Right lobe of liver (tissue), 6 donors: ENCODE measurements at regions not wholly inside any gene's neighbourhood (a gene's known extent, or its start where the extent isn't known, plus 50 kb on each side); places are given as distances from the start of the nearest gene placed in this dataset.

Experiments used
- ATAC-seq, 4 donors: fragments of 200-7000 bp; cut with Tn5 transposase; one replicate each; pipeline ENCODE4 v1.9.1; 2020; ENCODE audit warnings: mild to moderate bottlenecking in 4 of 4, moderate library complexity in 4 of 4
- DNase-seq, 3 donors: peaks; one replicate each; pipeline ENCODE4 v3.0.0-alpha.2; 2020
- H3K27ac ChIP-seq, 3 donors: fragments of 200-600 bp; one replicate each; pipeline ENCODE4 v1.8.0; 2022
- H3K27me3 ChIP-seq, 2 donors: fragments of 200-600 bp; one replicate each; pipeline ENCODE4 v1.8.0; 2022
- H3K36me3 ChIP-seq, 4 donors: fragments of 200-600 bp; sonication (generic) in 1 of 4; one replicate each; pipeline versions ENCODE4 v1.5.1 to v1.8.0; 2017 to 2022; ENCODE audit warnings: control low read depth in 1 of 4
- H3K4me1 ChIP-seq, 4 donors: fragments of 200-600 bp; sonication (generic) in 1 of 4; one replicate each; pipeline versions ENCODE4 v1.5.1 to v1.8.0; 2017 to 2022; ENCODE audit warnings: control low read depth in 1 of 4
- H3K4me3 ChIP-seq, 3 donors: fragments of 200-600 bp; one replicate each; pipeline ENCODE4 v1.8.0; 2022
- H3K9me3 ChIP-seq, 4 donors: fragments of 200-600 bp; sonication (generic) in 1 of 4; one replicate each; pipeline versions ENCODE4 v1.5.1 to v1.8.0; 2017 to 2022; ENCODE audit warnings: control low read depth in 1 of 4
- POLR2A ChIP-seq: fragments of 450-650 bp; IDR thresholded peaks from one replicate; pipeline ENCODE4 v1.6.1; 2017; ENCODE audit warnings: antibody characterized with exemption, mild to moderate bottlenecking
- WGBS: methylation state at CpG from one replicate; pipeline ENCODE4 v1.1.6; 2018; ENCODE audit warnings: low coverage, low lambda C conversion rate; ENCODE audit not compliant: insufficient coverage; ENCODE audit errors: missing lambda C conversion rate; 5-methylcytosine and 5-hydroxymethylcytosine counted together
- intact Hi-C, 2 donors: fragments of 100-400 bp; cut with DNase I; formaldehyde crosslinking; loops; one replicate each; pipeline versions ENCODE4 v1.11.2 to v1.14.1; 2022
- TF ChIP-seq, protein P1 (sequence below), 4 donors: fragments of 200-600 bp in 3 of 4; fragments of 450-650 bp in 1 of 4; IDR thresholded peaks; one replicate each; pipeline versions ENCODE4 v1.5.1 to v1.8.0; 2016 to 2022; ENCODE audit warnings: antibody characterized with exemption in 4 of 4, mild to moderate bottlenecking in 2 of 4
- donor health status: DM: no; HTN: yes; CAD: no.
- donor health status: DM: no; HTN: no; CAD: no.
- donor health status: DM: no; HTN: no; CAD: no.
- donor health status: DM: no; HTN: yes; CAD: no.
- donor health status: DM: no; HTN: yes; CAD: no.

- Histone ChIP-seq H3K36me3 (no peaks in the 10 kb centered on the region), H3K9me3 (no peaks in the 10 kb centered on the region), H3K4me1 (no peaks in the 10 kb centered on the region), H3K27me3 (no peaks in the 10 kb centered on the region), H3K4me3 (no peak overlapping the region), H3K27ac (no peak overlapping the region)
- intact Hi-C loops: no loop called here
- no peak for ATAC-seq
- 66% methylated on average over 3 of the region's 3 CpGs for WGBS
- no peak for DNase-seq
- TF ChIP-seq, protein P1, sequence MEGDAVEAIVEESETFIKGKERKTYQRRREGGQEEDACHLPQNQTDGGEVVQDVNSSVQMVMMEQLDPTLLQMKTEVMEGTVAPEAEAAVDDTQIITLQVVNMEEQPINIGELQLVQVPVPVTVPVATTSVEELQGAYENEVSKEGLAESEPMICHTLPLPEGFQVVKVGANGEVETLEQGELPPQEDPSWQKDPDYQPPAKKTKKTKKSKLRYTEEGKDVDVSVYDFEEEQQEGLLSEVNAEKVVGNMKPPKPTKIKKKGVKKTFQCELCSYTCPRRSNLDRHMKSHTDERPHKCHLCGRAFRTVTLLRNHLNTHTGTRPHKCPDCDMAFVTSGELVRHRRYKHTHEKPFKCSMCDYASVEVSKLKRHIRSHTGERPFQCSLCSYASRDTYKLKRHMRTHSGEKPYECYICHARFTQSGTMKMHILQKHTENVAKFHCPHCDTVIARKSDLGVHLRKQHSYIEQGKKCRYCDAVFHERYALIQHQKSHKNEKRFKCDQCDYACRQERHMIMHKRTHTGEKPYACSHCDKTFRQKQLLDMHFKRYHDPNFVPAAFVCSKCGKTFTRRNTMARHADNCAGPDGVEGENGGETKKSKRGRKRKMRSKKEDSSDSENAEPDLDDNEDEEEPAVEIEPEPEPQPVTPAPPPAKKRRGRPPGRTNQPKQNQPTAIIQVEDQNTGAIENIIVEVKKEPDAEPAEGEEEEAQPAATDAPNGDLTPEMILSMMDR (IDR thresholded peaks at IDR 0.05): no peak
- TF ChIP-seq POLR2A: no peak
These were observed 577.8 kb upstream of the NXPH2 start for GRCh38 chr2:139357972-139358371.

- intact Hi-C loops: no loop called here
- no peaks in the 10 kb centered on the region for H3K4me1 ChIP-seq
- no peaks in the 10 kb centered on the region for H3K27me3 ChIP-seq
- ATAC-seq (no peak), DNase-seq (no peak)
- TF ChIP-seq, protein P1 (IDR thresholded peaks at IDR 0.05): no peak
- no peak for TF ChIP-seq POLR2A
- H3K36me3 ChIP-seq: no peaks in the 10 kb centered on the region
- no peak overlapping the region for H3K4me3 ChIP-seq
- WGBS: 8% methylated on average over 1 of the region's 1 CpG
- no peak overlapping the region for H3K27ac ChIP-seq
- no peaks in the 10 kb centered on the region for H3K9me3 ChIP-seq
These were observed 574.3 kb upstream of the NXPH2 start for GRCh38 chr2:139354518-139354917.

- ATAC-seq (no peak), DNase-seq (no peak)
- H3K4me1 ChIP-seq: no peaks in the 10 kb centered on the region
- WGBS: no CpG with 5 or more reads among the region's 1 CpG
- H3K36me3 ChIP-seq: no peaks in the 10 kb centered on the region
- no peak for TF ChIP-seq POLR2A
- TF ChIP-seq, protein P1 (IDR thresholded peaks at IDR 0.05): peak in 1 of 4 donors; percentile 9
- no peak overlapping the region for H3K27ac ChIP-seq
- H3K4me3 ChIP-seq: no peak overlapping the region
- H3K27me3 ChIP-seq: no peaks in the 10 kb centered on the region
- intact Hi-C loops: no loop called here
- H3K9me3 ChIP-seq: no peaks in the 10 kb centered on the region
These were observed 573.7 kb upstream of the NXPH2 start for GRCh38 chr2:139353874-139354273.

- Histone ChIP-seq H3K27me3 (no peaks in the 10 kb centered on the region), H3K27ac (no peak overlapping the region), H3K4me1 (no peaks in the 10 kb centered on the region), H3K36me3 (no peaks in the 10 kb centered on the region), H3K4me3 (no peak overlapping the region), H3K9me3 (no peaks in the 10 kb centered on the region)
- WGBS: 25% methylated on average over 1 of the region's 1 CpG
- intact Hi-C loops: no loop called here
- TF ChIP-seq POLR2A: no peak
- TF ChIP-seq, protein P1 (IDR thresholded peaks at IDR 0.05): no peak
- ATAC-seq (no peak), DNase-seq (no peak)
These were observed 537.1 kb upstream of the NXPH2 start for GRCh38 chr2:139317259-139317658.

DNA sequence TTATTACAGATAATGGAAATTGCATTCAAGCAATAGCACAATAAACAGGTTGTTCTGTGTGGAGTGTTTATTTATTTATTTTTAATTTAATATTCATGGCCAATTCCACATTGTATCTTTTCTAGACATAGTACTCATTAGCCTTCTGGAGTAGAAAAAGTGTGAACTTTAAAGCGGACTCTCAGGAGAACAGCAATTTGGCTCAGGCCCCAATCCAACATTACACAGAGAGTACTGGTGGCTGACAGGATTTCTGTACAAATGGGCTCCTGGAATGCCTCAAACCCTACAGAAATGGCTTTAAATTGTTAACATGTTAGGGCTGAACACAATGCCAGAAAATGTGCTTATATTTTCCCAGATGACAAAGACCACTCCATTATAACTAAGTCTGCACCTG, 533.9 kb upstream of the NXPH2 start:
- WGBS: 82% methylated on average over 1 of the region's 1 CpG
- no peak overlapping the region for H3K4me3 ChIP-seq
- no peaks in the 10 kb centered on the region for H3K9me3 ChIP-seq
- no peaks in the 10 kb centered on the region for H3K27me3 ChIP-seq
- peak in 1 of 4 donors; percentile 71 for ATAC-seq
- no peak for DNase-seq
- no peaks in the 10 kb centered on the region for H3K4me1 ChIP-seq
- H3K27ac ChIP-seq: no peak overlapping the region
- intact Hi-C loops: no loop called here
- TF ChIP-seq, protein P1 (IDR thresholded peaks at IDR 0.05): no peak
- TF ChIP-seq POLR2A: no peak
- H3K36me3 ChIP-seq: no peaks in the 10 kb centered on the region
